HL-60 (cell line): ENCODE measurements at regions not wholly inside any gene's neighbourhood (a gene's known extent, or its start where the extent isn't known, plus 50 kb on each side); places are given as distances from the start of the nearest gene placed in this dataset.

ENCODE experiments used
- DNase-seq, 2 experiments: peaks; one replicate each; pipeline ENCODE4 v3.0.0-alpha.2; 2010 to 2020; ENCODE audit warnings: low read depth in 1 of 2, low spot score in 1 of 2
- H3K27ac ChIP-seq: fragments of 250-450 bp; sonication (Bioruptor Pico); replicated peaks from 2 replicates; pipeline ENCODE4 v1.5.1; 2020; ENCODE audit warnings: mild to moderate bottlenecking, moderate library complexity
- H3K27me3 ChIP-seq: fragments of 250-450 bp; sonication (Bioruptor Pico); 2 replicates; pipeline ENCODE4 v1.5.1; 2021; ENCODE audit warnings: mild to moderate bottlenecking, moderate library complexity; ENCODE audit not compliant: insufficient read depth, poor library complexity, severe bottlenecking
- H3K4me3 ChIP-seq: replicated peaks from 2 replicates; pipeline ENCODE4 v1.5.1; 2011; ENCODE audit warnings: mild to moderate bottlenecking, control low read depth, low read length; ENCODE audit not compliant: insufficient read depth
- CTCF ChIP-seq: IDR thresholded peaks from one replicate; pipeline ENCODE4 v1.5.1; 2011; ENCODE audit warnings: low read length, control low read depth, inconsistent platforms; ENCODE audit not compliant: insufficient read depth
- GABPA ChIP-seq: IDR thresholded peaks from 2 replicates; pipeline ENCODE4 v1.6.1; 2012; ENCODE audit warnings: low read depth
- POLR2AphosphoS5 ChIP-seq: IDR thresholded peaks from 2 replicates; pipeline ENCODE4 v1.6.1; 2012; ENCODE audit warnings: low read depth
- REST ChIP-seq: IDR thresholded peaks from 2 replicates; pipeline ENCODE4 v1.6.1; 2012; ENCODE audit warnings: low read depth; ENCODE audit not compliant: insufficient replicate concordance
- SPI1 ChIP-seq: IDR thresholded peaks from 2 replicates; pipeline ENCODE4 v1.6.1; 2012; ENCODE audit warnings: low read depth, mild to moderate bottlenecking, borderline replicate concordance

- no peak for DNase-seq
- no peaks in the 10 kb centered on the region for H3K27me3 ChIP-seq
- H3K4me3 ChIP-seq, result no peak overlapping the region
- H3K27ac ChIP-seq, result no peak overlapping the region
- TF ChIP-seq POLR2AphosphoS5 (no peak), REST (no peak), SPI1 (no peak), CTCF (no peak)
These were observed 192.3 kb upstream of the ZMIZ1 start for GRCh38 chr10:78876449-78876848.

GRCh38 chr10:78879621-78880020 lies 189.1 kb upstream of the ZMIZ1 start:
- no peak overlapping the region for H3K4me3 ChIP-seq
- TF ChIP-seq REST, result no peak
- TF ChIP-seq SPI1, result no peak
- TF ChIP-seq CTCF, result no peak
- no peak for TF ChIP-seq POLR2AphosphoS5
- no peak for TF ChIP-seq GABPA

GRCh38 chr10:78886129-78886528 lies 182.6 kb upstream of the ZMIZ1 start:
- H3K4me3 ChIP-seq, result no peak overlapping the region
- no peak for TF ChIP-seq SPI1
- no peak for DNase-seq
- H3K27ac ChIP-seq, result no peak overlapping the region
- H3K27me3 ChIP-seq, result no peaks in the 10 kb centered on the region

More at GRCh38 chr10:78879621-78880020, 189.1 kb upstream of the ZMIZ1 start:
- H3K27me3 ChIP-seq, result no peaks in the 10 kb centered on the region
- no peak for DNase-seq
- no peak overlapping the region for H3K27ac ChIP-seq

GRCh38 chr10:78889536-78890063 lies 179.2 kb upstream of the ZMIZ1 start:
- no peak for DNase-seq
- Histone ChIP-seq H3K27me3 (no peaks in the 10 kb centered on the region), H3K4me3 (no peak overlapping the region), H3K27ac (no peak overlapping the region)
- no peak for TF ChIP-seq REST
- no peak for TF ChIP-seq POLR2AphosphoS5
- no peak for TF ChIP-seq SPI1
- TF ChIP-seq GABPA, result no peak
- no peak for TF ChIP-seq CTCF
